HL-60 (cell line): ENCODE measurements at regions not wholly inside any gene's neighbourhood (a gene's known extent, or its start where the extent isn't known, plus 50 kb on each side); places are given as distances from the start of the nearest gene placed in this dataset.

Experiments used
- DNase-seq, 2 experiments: peaks; one replicate each; pipeline ENCODE4 v3.0.0-alpha.2; 2010 to 2020; ENCODE audit warnings: low read depth in 1 of 2, low spot score in 1 of 2
- H3K27ac ChIP-seq: fragments of 250-450 bp; sonication (Bioruptor Pico); replicated peaks from 2 replicates; pipeline ENCODE4 v1.5.1; 2020; ENCODE audit warnings: mild to moderate bottlenecking, moderate library complexity
- H3K27me3 ChIP-seq: fragments of 250-450 bp; sonication (Bioruptor Pico); 2 replicates; pipeline ENCODE4 v1.5.1; 2021; ENCODE audit warnings: mild to moderate bottlenecking, moderate library complexity; ENCODE audit not compliant: insufficient read depth, poor library complexity, severe bottlenecking
- H3K4me3 ChIP-seq: replicated peaks from 2 replicates; pipeline ENCODE4 v1.5.1; 2011; ENCODE audit warnings: mild to moderate bottlenecking, control low read depth, low read length; ENCODE audit not compliant: insufficient read depth
- GABPA ChIP-seq: IDR thresholded peaks from 2 replicates; pipeline ENCODE4 v1.6.1; 2012; ENCODE audit warnings: low read depth
- POLR2AphosphoS5 ChIP-seq: IDR thresholded peaks from 2 replicates; pipeline ENCODE4 v1.6.1; 2012; ENCODE audit warnings: low read depth
- REST ChIP-seq: IDR thresholded peaks from 2 replicates; pipeline ENCODE4 v1.6.1; 2012; ENCODE audit warnings: low read depth; ENCODE audit not compliant: insufficient replicate concordance
- SPI1 ChIP-seq: IDR thresholded peaks from 2 replicates; pipeline ENCODE4 v1.6.1; 2012; ENCODE audit warnings: low read depth, mild to moderate bottlenecking, borderline replicate concordance
- TF ChIP-seq, protein P1 (sequence below): IDR thresholded peaks from one replicate; pipeline ENCODE4 v1.5.1; 2011; ENCODE audit warnings: low read length, control low read depth, inconsistent platforms; ENCODE audit not compliant: insufficient read depth

GRCh38 chr10:78798976-78799730 is 269.6 kb upstream of the ZMIZ1 start:
- no peak overlapping the region for H3K4me3 ChIP-seq
- no peak for TF ChIP-seq REST
- TF ChIP-seq, protein P1, sequence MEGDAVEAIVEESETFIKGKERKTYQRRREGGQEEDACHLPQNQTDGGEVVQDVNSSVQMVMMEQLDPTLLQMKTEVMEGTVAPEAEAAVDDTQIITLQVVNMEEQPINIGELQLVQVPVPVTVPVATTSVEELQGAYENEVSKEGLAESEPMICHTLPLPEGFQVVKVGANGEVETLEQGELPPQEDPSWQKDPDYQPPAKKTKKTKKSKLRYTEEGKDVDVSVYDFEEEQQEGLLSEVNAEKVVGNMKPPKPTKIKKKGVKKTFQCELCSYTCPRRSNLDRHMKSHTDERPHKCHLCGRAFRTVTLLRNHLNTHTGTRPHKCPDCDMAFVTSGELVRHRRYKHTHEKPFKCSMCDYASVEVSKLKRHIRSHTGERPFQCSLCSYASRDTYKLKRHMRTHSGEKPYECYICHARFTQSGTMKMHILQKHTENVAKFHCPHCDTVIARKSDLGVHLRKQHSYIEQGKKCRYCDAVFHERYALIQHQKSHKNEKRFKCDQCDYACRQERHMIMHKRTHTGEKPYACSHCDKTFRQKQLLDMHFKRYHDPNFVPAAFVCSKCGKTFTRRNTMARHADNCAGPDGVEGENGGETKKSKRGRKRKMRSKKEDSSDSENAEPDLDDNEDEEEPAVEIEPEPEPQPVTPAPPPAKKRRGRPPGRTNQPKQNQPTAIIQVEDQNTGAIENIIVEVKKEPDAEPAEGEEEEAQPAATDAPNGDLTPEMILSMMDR = no peak
- TF ChIP-seq SPI1 = no peak
- TF ChIP-seq GABPA = no peak
- TF ChIP-seq POLR2AphosphoS5 = no peak
- no peak overlapping the region for H3K27ac ChIP-seq
- no peak for DNase-seq
- no peaks in the 10 kb centered on the region for H3K27me3 ChIP-seq

- Histone ChIP-seq H3K27me3 (no peaks in the 10 kb centered on the region), H3K4me3 (no peak overlapping the region), H3K27ac (no peak overlapping the region)
- TF ChIP-seq REST (no peak), SPI1 (no peak), GABPA (no peak), POLR2AphosphoS5 (no peak)
- TF ChIP-seq, protein P1 = no peak
- no peak for DNase-seq
Observed at GRCh38 chr10:78800006-78800405, 268.8 kb upstream of the ZMIZ1 start.

GRCh38 chr10:78800535-78801320 is 268.0 kb upstream of the ZMIZ1 start:
- Histone ChIP-seq H3K4me3 (no peak overlapping the region), H3K27me3 (no peaks in the 10 kb centered on the region), H3K27ac (no peak overlapping the region)
- no peak for DNase-seq
- TF ChIP-seq REST = no peak
